ENCODE measurements at regions not wholly inside any gene's neighbourhood (a gene's known extent, or its start where the extent isn't known, plus 50 kb on each side); places are given as distances from the start of the nearest gene placed in this dataset.

DNA sequence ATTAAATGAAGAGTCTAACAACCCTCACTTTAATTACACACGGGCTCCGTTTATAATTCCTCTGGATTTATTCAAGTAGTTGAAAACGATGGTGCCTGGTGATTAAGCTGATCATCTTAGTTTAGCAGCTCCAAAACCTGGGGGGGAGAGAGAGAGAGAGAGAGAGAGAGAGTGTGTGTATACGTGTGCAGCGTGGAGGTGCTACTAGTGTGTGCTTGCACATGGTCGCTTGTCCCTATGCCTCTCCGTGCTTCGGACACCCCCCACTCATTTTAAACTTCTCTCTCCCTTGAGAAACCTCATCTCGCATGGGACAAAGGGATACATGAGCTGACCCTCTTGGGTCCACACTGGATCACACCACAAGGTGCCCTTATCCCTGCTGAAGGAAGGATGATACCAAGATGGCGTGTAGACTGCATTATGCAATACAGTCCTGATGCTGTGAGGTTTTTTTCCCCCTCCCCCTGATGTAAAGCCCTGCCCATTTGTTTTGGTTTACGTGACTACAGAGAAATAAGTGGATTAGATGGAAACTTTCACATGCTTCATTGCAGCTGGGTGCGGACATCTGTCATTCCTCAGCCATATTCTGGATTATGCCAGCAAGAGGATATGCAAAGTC is 320.8 kb downstream of the ZNF536 start:
- TF ChIP-seq, protein P1, sequence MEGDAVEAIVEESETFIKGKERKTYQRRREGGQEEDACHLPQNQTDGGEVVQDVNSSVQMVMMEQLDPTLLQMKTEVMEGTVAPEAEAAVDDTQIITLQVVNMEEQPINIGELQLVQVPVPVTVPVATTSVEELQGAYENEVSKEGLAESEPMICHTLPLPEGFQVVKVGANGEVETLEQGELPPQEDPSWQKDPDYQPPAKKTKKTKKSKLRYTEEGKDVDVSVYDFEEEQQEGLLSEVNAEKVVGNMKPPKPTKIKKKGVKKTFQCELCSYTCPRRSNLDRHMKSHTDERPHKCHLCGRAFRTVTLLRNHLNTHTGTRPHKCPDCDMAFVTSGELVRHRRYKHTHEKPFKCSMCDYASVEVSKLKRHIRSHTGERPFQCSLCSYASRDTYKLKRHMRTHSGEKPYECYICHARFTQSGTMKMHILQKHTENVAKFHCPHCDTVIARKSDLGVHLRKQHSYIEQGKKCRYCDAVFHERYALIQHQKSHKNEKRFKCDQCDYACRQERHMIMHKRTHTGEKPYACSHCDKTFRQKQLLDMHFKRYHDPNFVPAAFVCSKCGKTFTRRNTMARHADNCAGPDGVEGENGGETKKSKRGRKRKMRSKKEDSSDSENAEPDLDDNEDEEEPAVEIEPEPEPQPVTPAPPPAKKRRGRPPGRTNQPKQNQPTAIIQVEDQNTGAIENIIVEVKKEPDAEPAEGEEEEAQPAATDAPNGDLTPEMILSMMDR (conservative IDR thresholded peaks at IDR 0.05; ENCODE audit: low read depth in 2 of 2) = no peak
- TF ChIP-seq EZH2 (IDR thresholded peaks at IDR 0.05; ENCODE audit: low read depth, unreplicated experiment) (no peak), ZNF114 (CRISPR knock-in tag; IDR thresholded peaks at IDR 0.05) (no peak), POLR2AphosphoS5 (IDR thresholded peaks at IDR 0.05; ENCODE audit: low read depth) (no peak), JUNB (IDR thresholded peaks at IDR 0.05; ENCODE audit: unreplicated experiment) (no peak), CREB1 (CRISPR knock-in tag; IDR thresholded peaks at IDR 0.05; ENCODE audit: low read depth) (no peak), ZNF331 (CRISPR knock-in tag; IDR thresholded peaks at IDR 0.05; ENCODE audit: low read depth) (no peak), EZH2phosphoT487 (IDR thresholded peaks at IDR 0.05; ENCODE audit: unreplicated experiment) (no peak), NANOG (IDR thresholded peaks at IDR 0.05; ENCODE audit: borderline replicate concordance) (no peak), STAT1 (IDR thresholded peaks at IDR 0.05; ENCODE audit: unreplicated experiment) (no peak)
- TF ChIP-seq, protein P2, sequence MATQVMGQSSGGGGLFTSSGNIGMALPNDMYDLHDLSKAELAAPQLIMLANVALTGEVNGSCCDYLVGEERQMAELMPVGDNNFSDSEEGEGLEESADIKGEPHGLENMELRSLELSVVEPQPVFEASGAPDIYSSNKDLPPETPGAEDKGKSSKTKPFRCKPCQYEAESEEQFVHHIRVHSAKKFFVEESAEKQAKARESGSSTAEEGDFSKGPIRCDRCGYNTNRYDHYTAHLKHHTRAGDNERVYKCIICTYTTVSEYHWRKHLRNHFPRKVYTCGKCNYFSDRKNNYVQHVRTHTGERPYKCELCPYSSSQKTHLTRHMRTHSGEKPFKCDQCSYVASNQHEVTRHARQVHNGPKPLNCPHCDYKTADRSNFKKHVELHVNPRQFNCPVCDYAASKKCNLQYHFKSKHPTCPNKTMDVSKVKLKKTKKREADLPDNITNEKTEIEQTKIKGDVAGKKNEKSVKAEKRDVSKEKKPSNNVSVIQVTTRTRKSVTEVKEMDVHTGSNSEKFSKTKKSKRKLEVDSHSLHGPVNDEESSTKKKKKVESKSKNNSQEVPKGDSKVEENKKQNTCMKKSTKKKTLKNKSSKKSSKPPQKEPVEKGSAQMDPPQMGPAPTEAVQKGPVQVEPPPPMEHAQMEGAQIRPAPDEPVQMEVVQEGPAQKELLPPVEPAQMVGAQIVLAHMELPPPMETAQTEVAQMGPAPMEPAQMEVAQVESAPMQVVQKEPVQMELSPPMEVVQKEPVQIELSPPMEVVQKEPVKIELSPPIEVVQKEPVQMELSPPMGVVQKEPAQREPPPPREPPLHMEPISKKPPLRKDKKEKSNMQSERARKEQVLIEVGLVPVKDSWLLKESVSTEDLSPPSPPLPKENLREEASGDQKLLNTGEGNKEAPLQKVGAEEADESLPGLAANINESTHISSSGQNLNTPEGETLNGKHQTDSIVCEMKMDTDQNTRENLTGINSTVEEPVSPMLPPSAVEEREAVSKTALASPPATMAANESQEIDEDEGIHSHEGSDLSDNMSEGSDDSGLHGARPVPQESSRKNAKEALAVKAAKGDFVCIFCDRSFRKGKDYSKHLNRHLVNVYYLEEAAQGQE (IDR thresholded peaks at IDR 0.05; ENCODE audit: unreplicated experiment) = no peak
- TF ChIP-seq, protein P3, sequence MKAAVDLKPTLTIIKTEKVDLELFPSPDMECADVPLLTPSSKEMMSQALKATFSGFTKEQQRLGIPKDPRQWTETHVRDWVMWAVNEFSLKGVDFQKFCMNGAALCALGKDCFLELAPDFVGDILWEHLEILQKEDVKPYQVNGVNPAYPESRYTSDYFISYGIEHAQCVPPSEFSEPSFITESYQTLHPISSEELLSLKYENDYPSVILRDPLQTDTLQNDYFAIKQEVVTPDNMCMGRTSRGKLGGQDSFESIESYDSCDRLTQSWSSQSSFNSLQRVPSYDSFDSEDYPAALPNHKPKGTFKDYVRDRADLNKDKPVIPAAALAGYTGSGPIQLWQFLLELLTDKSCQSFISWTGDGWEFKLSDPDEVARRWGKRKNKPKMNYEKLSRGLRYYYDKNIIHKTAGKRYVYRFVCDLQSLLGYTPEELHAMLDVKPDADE (IDR thresholded peaks at IDR 0.05) = no peak
- TF ChIP-seq, protein P4, sequence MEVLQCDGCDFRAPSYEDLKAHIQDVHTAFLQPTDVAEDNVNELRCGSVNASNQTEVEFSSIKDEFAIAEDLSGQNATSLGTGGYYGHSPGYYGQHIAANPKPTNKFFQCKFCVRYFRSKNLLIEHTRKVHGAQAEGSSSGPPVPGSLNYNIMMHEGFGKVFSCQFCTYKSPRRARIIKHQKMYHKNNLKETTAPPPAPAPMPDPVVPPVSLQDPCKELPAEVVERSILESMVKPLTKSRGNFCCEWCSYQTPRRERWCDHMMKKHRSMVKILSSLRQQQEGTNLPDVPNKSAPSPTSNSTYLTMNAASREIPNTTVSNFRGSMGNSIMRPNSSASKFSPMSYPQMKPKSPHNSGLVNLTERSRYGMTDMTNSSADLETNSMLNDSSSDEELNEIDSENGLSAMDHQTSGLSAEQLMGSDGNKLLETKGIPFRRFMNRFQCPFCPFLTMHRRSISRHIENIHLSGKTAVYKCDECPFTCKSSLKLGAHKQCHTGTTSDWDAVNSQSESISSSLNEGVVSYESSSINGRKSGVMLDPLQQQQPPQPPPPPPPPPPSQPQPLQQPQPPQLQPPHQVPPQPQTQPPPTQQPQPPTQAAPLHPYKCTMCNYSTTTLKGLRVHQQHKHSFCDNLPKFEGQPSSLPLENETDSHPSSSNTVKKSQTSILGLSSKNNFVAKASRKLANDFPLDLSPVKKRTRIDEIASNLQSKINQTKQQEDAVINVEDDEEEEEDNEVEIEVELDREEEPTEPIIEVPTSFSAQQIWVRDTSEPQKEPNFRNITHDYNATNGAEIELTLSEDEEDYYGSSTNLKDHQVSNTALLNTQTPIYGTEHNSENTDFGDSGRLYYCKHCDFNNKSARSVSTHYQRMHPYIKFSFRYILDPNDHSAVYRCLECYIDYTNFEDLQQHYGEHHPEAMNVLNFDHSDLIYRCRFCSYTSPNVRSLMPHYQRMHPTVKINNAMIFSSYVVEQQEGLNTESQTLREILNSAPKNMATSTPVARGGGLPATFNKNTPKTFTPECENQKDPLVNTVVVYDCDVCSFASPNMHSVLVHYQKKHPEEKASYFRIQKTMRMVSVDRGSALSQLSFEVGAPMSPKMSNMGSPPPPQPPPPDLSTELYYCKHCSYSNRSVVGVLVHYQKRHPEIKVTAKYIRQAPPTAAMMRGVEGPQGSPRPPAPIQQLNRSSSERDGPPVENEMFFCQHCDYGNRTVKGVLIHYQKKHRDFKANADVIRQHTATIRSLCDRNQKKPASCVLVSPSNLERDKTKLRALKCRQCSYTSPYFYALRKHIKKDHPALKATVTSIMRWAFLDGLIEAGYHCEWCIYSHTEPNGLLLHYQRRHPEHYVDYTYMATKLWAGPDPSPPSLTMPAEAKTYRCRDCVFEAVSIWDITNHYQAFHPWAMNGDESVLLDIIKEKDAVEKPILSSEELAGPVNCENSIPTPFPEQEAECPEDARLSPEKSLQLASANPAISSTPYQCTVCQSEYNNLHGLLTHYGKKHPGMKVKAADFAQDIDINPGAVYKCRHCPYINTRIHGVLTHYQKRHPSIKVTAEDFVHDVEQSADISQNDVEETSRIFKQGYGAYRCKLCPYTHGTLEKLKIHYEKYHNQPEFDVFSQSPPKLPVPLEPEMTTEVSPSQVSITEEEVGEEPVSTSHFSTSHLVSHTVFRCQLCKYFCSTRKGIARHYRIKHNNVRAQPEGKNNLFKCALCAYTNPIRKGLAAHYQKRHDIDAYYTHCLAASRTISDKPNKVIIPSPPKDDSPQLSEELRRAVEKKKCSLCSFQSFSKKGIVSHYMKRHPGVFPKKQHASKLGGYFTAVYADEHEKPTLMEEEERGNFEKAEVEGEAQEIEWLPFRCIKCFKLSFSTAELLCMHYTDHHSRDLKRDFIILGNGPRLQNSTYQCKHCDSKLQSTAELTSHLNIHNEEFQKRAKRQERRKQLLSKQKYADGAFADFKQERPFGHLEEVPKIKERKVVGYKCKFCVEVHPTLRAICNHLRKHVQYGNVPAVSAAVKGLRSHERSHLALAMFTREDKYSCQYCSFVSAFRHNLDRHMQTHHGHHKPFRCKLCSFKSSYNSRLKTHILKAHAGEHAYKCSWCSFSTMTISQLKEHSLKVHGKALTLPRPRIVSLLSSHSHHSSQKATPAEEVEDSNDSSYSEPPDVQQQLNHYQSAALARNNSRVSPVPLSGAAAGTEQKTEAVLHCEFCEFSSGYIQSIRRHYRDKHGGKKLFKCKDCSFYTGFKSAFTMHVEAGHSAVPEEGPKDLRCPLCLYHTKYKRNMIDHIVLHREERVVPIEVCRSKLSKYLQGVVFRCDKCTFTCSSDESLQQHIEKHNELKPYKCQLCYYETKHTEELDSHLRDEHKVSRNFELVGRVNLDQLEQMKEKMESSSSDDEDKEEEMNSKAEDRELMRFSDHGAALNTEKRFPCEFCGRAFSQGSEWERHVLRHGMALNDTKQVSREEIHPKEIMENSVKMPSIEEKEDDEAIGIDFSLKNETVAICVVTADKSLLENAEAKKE (CRISPR knock-in tag; IDR thresholded peaks at IDR 0.05) = no peak
